Astrocyte (in vitro differentiated cells and primary cell): ENCODE measurements at regions not wholly inside any gene's neighbourhood (a gene's known extent, or its start where the extent isn't known, plus 50 kb on each side); places are given as distances from the start of the nearest gene placed in this dataset.

Source experiments
- DNase-seq: peaks from one replicate; pipeline ENCODE4 v3.0.0-alpha.2; 2010; ENCODE audit warnings: low read depth
- FAIRE-seq: peaks from 2 replicates; lab custom pipeline; 2011; peaks lifted over from hg19 to GRCh38; lab: Jason Lieb, UNC
- H2AFZ ChIP-seq: 2 replicates; pipeline ENCODE4 v1.6.0; 2012; ENCODE audit warnings: low read depth, low read length, inconsistent platforms
- H3K27ac ChIP-seq: 2 replicates; pipeline ENCODE4 v1.5.1; 2011; ENCODE audit warnings: low read depth, low read length, inconsistent platforms
- H3K27me3 ChIP-seq: 2 replicates; pipeline ENCODE4 v1.6.0; 2011; ENCODE audit warnings: low read length, inconsistent platforms; ENCODE audit not compliant: insufficient read depth
- H3K36me3 ChIP-seq: 2 replicates; pipeline ENCODE4 v1.5.1; 2011; ENCODE audit warnings: low read length, inconsistent platforms; ENCODE audit not compliant: insufficient read depth
- H3K4me1 ChIP-seq: 2 replicates; pipeline ENCODE4 v1.5.1; 2011; ENCODE audit warnings: low read length, inconsistent platforms; ENCODE audit not compliant: insufficient read depth
- H3K4me2 ChIP-seq: 2 replicates; pipeline ENCODE4 v1.6.0; 2012; ENCODE audit warnings: low read length, inconsistent platforms
- H3K4me3 ChIP-seq: 2 replicates; pipeline ENCODE4 v1.5.1; 2011; ENCODE audit warnings: low read depth, mild to moderate bottlenecking, low read length, inconsistent platforms; ENCODE audit not compliant: insufficient read depth
- H3K79me2 ChIP-seq: 2 replicates; pipeline ENCODE4 v1.6.0; 2012; ENCODE audit warnings: mild to moderate bottlenecking, low read length, inconsistent platforms; ENCODE audit not compliant: insufficient read depth
- H3K9ac ChIP-seq: 2 replicates; pipeline ENCODE4 v1.6.0; 2012; ENCODE audit warnings: mild to moderate bottlenecking, low read length, inconsistent platforms
- H3K9me3 ChIP-seq: 2 replicates; pipeline ENCODE4 v1.5.1; 2012; ENCODE audit warnings: low read depth, mild to moderate bottlenecking, low read length, inconsistent platforms; ENCODE audit not compliant: insufficient read depth
- H4K20me1 ChIP-seq: 2 replicates; pipeline ENCODE4 v1.6.0; 2012; ENCODE audit warnings: low read length, inconsistent platforms; ENCODE audit not compliant: insufficient read depth
- H3K27ac Mint-ChIP-seq: one replicate; pipeline ENCODE4 v1.8.0; 2021; ENCODE audit warnings: mild to moderate bottlenecking, mixed read lengths; ENCODE audit not compliant: unreplicated experiment
- H3K27me3 Mint-ChIP-seq: one replicate; pipeline ENCODE4 v1.8.0; 2021; ENCODE audit warnings: low read depth, mixed read lengths; ENCODE audit not compliant: unreplicated experiment
- H3K36me3 Mint-ChIP-seq: one replicate; pipeline ENCODE4 v1.8.0; 2021; ENCODE audit warnings: low read depth, mixed read lengths; ENCODE audit not compliant: unreplicated experiment
- H3K4me1 Mint-ChIP-seq: one replicate; pipeline ENCODE4 v1.8.0; 2021; ENCODE audit warnings: low read depth, mixed read lengths; ENCODE audit not compliant: unreplicated experiment
- H3K4me3 Mint-ChIP-seq: one replicate; pipeline ENCODE4 v1.8.0; 2021; ENCODE audit warnings: mild to moderate bottlenecking, moderate library complexity, mixed read lengths; ENCODE audit not compliant: unreplicated experiment
- H3K9me3 Mint-ChIP-seq: one replicate; pipeline ENCODE4 v1.8.0; 2021; ENCODE audit warnings: mild to moderate bottlenecking, mixed read lengths; ENCODE audit not compliant: unreplicated experiment
- EZH2 ChIP-seq: IDR thresholded peaks from 2 replicates; pipeline ENCODE4 v1.6.1; 2012; ENCODE audit warnings: mild to moderate bottlenecking, low read length, inconsistent platforms; ENCODE audit not compliant: insufficient read depth
- TF ChIP-seq, protein P1 (sequence below): IDR thresholded peaks from 2 replicates; pipeline ENCODE4 v1.5.1; 2011; ENCODE audit warnings: low read depth, mild to moderate bottlenecking, inconsistent platforms, low read length, moderate library complexity; ENCODE audit not compliant: insufficient read depth

DNA sequence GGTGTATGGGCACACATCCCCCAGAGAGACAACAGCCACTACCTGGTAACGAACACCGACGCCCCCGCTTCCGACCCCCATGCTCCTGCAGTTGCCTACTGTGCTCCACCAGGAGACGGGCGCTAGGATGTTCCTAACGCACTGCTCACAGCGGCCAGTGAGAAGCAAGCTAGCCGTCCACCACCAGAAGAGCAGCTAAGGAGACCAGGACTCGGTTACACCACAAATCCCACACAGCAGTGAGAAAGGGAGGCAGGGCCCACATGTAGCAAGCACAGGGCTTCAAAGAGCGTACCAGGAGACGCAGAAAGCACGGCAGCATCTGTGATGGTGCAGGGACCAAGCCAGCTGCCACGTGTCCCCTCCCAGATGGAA lies 117.0 kb downstream of the NCOR2 start:
- Histone ChIP-seq H2AFZ (no peak overlapping the region), H3K27me3 (no peaks in the 10 kb centered on the region), H3K27ac (no peak overlapping the region), H3K4me2 (no peak overlapping the region), H3K79me2 (peaks cover 54% of the 10 kb centered on the region), H4K20me1 (peaks cover 92% of the 10 kb centered on the region), H3K4me1 (peaks cover 30% of the 10 kb centered on the region), H3K4me3 (no peak overlapping the region), H3K9me3 (no peaks in the 10 kb centered on the region), H3K36me3 (peaks cover 2% of the 10 kb centered on the region), H3K9ac (no peak overlapping the region)
- TF ChIP-seq, protein P1, sequence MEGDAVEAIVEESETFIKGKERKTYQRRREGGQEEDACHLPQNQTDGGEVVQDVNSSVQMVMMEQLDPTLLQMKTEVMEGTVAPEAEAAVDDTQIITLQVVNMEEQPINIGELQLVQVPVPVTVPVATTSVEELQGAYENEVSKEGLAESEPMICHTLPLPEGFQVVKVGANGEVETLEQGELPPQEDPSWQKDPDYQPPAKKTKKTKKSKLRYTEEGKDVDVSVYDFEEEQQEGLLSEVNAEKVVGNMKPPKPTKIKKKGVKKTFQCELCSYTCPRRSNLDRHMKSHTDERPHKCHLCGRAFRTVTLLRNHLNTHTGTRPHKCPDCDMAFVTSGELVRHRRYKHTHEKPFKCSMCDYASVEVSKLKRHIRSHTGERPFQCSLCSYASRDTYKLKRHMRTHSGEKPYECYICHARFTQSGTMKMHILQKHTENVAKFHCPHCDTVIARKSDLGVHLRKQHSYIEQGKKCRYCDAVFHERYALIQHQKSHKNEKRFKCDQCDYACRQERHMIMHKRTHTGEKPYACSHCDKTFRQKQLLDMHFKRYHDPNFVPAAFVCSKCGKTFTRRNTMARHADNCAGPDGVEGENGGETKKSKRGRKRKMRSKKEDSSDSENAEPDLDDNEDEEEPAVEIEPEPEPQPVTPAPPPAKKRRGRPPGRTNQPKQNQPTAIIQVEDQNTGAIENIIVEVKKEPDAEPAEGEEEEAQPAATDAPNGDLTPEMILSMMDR = no peak
- no peak for TF ChIP-seq EZH2
- no peak for FAIRE-seq
- H3K4me1 Mint-ChIP-seq = peaks cover 26% of the 10 kb centered on the region
- H3K27ac Mint-ChIP-seq = peak overlapping the region; percentile 58
- H3K36me3 Mint-ChIP-seq = peaks cover 14% of the 10 kb centered on the region
- H3K4me3 Mint-ChIP-seq = no peak overlapping the region
- no peaks in the 10 kb centered on the region for H3K9me3 Mint-ChIP-seq
- H3K27me3 Mint-ChIP-seq = no peaks in the 10 kb centered on the region
- no peak for DNase-seq

DNA sequence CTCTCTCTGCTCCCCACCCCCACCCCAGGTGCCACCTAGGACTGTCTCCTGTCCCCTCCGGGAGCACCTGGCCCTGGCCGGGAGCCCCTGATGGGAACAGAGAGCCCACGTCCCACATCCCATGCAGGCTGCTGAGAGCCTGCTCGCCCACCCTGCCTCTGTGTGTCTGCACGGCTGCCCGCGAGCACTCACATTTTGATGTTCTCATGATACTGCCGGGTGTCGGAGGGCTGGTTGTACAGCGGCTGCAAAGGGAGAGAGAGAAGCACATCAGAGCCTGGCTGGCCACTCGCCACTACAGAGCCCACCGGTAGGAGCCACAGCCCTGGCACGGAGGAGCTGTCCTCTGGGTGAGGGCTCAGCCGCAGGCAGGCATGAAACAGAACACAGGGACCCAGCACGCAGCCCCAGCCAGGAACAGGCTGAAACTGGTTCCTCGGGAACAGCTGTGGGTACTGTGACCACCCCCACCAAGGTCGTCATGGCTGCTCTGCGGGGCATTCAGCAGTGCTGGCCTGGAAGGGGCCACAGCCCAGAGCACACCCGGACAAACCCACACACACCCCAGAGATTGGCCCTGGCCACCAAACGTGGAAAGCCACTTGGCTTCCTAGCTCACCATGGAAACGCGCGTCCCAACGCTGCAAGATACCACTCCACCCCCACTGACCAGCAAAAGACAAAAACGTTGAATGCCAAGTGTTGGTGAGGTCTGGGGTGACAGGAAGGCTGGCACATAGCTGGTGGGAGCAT lies 117.6 kb downstream of the NCOR2 start:
- no peak overlapping the region for H3K27ac ChIP-seq
- no peak overlapping the region for H3K4me3 Mint-ChIP-seq

More for the DNA sequence above, 117.6 kb downstream of the NCOR2 start:
- Histone ChIP-seq H4K20me1 (peaks cover 91% of the 10 kb centered on the region), H3K9me3 (no peaks in the 10 kb centered on the region), H3K9ac (no peak overlapping the region), H3K79me2 (peaks cover 55% of the 10 kb centered on the region), H3K4me1 (peaks cover 27% of the 10 kb centered on the region), H3K4me2 (no peak overlapping the region), H3K36me3 (peaks cover 2% of the 10 kb centered on the region), H3K27me3 (no peaks in the 10 kb centered on the region), H3K4me3 (no peak overlapping the region), H2AFZ (no peak overlapping the region)
- Mint-ChIP-seq H3K27me3 (no peaks in the 10 kb centered on the region), H3K4me1 (peaks cover 23% of the 10 kb centered on the region), H3K9me3 (no peaks in the 10 kb centered on the region), H3K36me3 (peaks cover 15% of the 10 kb centered on the region), H3K27ac (peak overlapping the region; percentile 62)
- no peak for DNase-seq
- FAIRE-seq = no peak
- TF ChIP-seq, protein P1 = no peak
- no peak for TF ChIP-seq EZH2
